Vagina (tissue), 2 donors: ENCODE measurements at regions not wholly inside any gene's neighbourhood (a gene's known extent, or its start where the extent isn't known, plus 50 kb on each side); places are given as distances from the start of the nearest gene placed in this dataset.

Source experiments
- CTCF ChIP-seq, 3 experiments: fragments of 450-650 bp in 2 of 3; fragments of 200-600 bp in 1 of 3; sonication (generic) in 1 of 3; IDR thresholded peaks; one replicate each; pipeline ENCODE4 v1.5.1; 2017 to 2019; ENCODE audit warnings: antibody characterized with exemption in 3 of 3, mild to moderate bottlenecking in 2 of 3, moderate library complexity in 2 of 3
- POLR2A ChIP-seq, 2 donors: fragments of 450-650 bp; IDR thresholded peaks; one replicate each; pipeline ENCODE4 v1.6.1; 2017; ENCODE audit warnings: antibody characterized with exemption in 2 of 2, mild to moderate bottlenecking in 2 of 2, moderate library complexity in 2 of 2

GRCh38 chr18:44143072-44143471 is 537.6 kb upstream of the SETBP1 start:
- no peak for TF ChIP-seq CTCF (IDR thresholded peaks at IDR 0.05)
- TF ChIP-seq POLR2A (IDR thresholded peaks at IDR 0.05) = no peak
